ENCODE measurements at regions not wholly inside any gene's neighbourhood (a gene's known extent, or its start where the extent isn't known, plus 50 kb on each side); places are given as distances from the start of the nearest gene placed in this dataset.

DNA sequence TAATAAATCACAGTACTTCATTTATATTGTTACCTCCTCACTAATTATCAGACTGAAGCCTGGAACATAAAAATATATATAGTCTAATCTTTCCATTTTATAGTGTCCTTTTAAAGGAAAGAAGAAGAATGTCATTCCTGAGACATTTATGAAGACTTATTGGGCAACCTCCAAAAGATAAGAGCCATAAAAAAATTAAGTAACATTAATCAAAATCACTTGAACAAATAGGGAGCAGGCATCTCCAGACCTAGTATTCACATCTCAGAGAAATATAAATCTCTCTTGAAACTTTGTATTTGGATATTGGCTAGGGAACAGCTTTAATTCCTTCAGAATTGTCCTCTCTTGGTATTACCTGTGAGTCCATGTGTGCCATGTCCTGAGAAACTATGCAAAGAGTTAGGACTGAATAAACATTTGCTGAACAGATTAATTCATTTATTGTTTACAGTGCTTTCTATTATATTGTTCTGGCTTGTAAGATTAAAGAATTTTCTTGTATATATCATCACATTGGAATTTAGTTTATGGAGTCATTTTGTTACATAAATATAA, 530.5 kb upstream of the LRRC4C start:
- TF ChIP-seq, protein P1, sequence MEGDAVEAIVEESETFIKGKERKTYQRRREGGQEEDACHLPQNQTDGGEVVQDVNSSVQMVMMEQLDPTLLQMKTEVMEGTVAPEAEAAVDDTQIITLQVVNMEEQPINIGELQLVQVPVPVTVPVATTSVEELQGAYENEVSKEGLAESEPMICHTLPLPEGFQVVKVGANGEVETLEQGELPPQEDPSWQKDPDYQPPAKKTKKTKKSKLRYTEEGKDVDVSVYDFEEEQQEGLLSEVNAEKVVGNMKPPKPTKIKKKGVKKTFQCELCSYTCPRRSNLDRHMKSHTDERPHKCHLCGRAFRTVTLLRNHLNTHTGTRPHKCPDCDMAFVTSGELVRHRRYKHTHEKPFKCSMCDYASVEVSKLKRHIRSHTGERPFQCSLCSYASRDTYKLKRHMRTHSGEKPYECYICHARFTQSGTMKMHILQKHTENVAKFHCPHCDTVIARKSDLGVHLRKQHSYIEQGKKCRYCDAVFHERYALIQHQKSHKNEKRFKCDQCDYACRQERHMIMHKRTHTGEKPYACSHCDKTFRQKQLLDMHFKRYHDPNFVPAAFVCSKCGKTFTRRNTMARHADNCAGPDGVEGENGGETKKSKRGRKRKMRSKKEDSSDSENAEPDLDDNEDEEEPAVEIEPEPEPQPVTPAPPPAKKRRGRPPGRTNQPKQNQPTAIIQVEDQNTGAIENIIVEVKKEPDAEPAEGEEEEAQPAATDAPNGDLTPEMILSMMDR (IDR thresholded peaks at IDR 0.05 in 4 of 5, conservative IDR thresholded peaks at IDR 0.05 in 1 of 5): no peak
- TF ChIP-seq POLR2A (IDR thresholded peaks at IDR 0.05): no peak
